Epithelial cell of esophagus (primary cell): ENCODE measurements at regions not wholly inside any gene's neighbourhood (a gene's known extent, or its start where the extent isn't known, plus 50 kb on each side); places are given as distances from the start of the nearest gene placed in this dataset.

Experiments
- DNase-seq: peaks from one replicate; pipeline ENCODE4 v3.0.0; 2010; ENCODE audit warnings: low read depth
- H3K4me3 ChIP-seq: 2 replicates; pipeline ENCODE4 v1.5.1; 2011; ENCODE audit warnings: mild to moderate bottlenecking, low read length, control low read depth
- CTCF ChIP-seq: IDR thresholded peaks from 2 replicates; pipeline ENCODE4 v1.5.1; 2011; ENCODE audit warnings: low read depth, mild to moderate bottlenecking, low read length, control low read depth, inconsistent platforms; ENCODE audit not compliant: insufficient read depth; ENCODE audit errors: missing control alignments

- no peak for TF ChIP-seq CTCF
- DNase-seq = no peak
These were observed 121.3 kb upstream of the HNMT start for GRCh38 chr2:137842952-137843351.

DNA sequence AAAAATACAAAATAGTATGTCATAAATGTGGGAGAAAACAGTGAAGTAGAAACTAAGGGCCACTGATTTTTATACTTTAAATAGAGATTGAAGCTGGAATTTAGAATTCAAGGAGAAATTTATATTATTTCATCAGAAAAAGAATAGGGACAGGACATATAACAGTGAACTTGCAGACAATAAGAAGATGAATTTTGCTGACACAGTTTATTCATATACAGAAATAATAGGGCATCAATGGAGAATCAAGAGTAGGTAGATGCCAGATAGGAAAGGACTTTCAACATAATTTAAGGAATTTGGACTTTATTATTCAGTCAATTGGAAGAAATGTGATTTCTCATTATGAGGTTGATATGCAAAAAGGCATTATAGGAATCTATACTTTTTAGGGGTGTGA is 118.9 kb upstream of the HNMT start:
- DNase-seq = no peak
- H3K4me3 ChIP-seq = no peak overlapping the region
- TF ChIP-seq CTCF = no peak

More at GRCh38 chr2:137842952-137843351, 121.3 kb upstream of the HNMT start:
- H3K4me3 ChIP-seq = no peak overlapping the region

DNA sequence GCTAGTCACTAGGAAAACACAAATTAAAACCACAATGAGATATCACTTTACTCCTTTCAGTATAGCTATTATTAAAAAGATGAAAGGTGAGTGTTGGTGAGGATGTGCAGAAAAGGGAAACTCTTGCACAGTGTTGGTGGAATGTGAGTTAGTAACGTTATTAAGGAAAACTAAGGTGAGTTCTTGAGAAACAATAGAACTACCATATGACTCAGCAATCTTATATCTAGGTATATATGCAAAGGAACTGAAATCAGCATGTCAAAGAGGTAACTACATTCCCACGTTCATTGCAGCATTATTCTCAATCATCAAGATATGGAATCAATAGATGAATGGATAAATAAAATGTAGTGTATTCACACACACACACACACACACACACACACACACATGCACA is 117.3 kb upstream of the HNMT start:
- peak; percentile 73 for DNase-seq
- TF ChIP-seq CTCF = no peak
- H3K4me3 ChIP-seq = no peak overlapping the region

- TF ChIP-seq CTCF = no peak
- peak; percentile 93 for DNase-seq
- no peak overlapping the region for H3K4me3 ChIP-seq
These were observed 116.8 kb upstream of the HNMT start for GRCh38 chr2:137847443-137847842.

GRCh38 chr2:137857881-137858280 is 106.4 kb upstream of the HNMT start:
- TF ChIP-seq CTCF = no peak
- peak; percentile 23 for DNase-seq
- no peak overlapping the region for H3K4me3 ChIP-seq

- no peak overlapping the region for H3K4me3 ChIP-seq
- no peak for DNase-seq
- TF ChIP-seq CTCF = no peak
These were observed 101.6 kb upstream of the HNMT start for GRCh38 chr2:137862651-137863050.

DNA sequence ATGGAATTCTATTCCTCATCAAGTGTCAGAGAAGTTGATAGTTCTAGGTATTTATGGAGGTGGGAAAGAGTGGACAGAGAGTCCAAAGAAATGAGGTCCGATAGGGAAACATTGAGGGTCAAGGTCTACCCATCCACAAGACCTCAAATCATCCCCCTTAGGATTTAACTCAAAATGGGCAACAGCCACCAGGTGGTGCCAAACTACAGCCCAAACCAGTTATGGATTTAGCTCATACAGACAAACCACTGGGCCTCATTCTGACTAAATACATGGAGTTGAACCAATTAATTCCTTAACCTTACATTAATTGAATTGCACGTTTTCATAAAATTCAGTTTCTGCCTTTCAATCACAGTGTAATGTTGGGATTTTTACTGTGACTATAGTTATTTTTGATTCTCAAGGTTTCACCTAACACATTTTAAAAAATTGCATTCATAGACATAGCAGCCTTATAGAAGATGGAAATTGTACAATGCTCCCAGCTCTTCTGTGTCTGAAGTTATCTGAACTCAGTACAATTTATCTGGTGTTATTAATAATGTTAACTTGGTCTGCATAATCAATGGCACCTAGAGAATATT is 98.2 kb upstream of the HNMT start:
- peak; percentile 72 for DNase-seq
- peak; percentile 84 for TF ChIP-seq CTCF
- no peak overlapping the region for H3K4me3 ChIP-seq
